ENCODE measurements at regions not wholly inside any gene's neighbourhood (a gene's known extent, or its start where the extent isn't known, plus 50 kb on each side); places are given as distances from the start of the nearest gene placed in this dataset.

DNA sequence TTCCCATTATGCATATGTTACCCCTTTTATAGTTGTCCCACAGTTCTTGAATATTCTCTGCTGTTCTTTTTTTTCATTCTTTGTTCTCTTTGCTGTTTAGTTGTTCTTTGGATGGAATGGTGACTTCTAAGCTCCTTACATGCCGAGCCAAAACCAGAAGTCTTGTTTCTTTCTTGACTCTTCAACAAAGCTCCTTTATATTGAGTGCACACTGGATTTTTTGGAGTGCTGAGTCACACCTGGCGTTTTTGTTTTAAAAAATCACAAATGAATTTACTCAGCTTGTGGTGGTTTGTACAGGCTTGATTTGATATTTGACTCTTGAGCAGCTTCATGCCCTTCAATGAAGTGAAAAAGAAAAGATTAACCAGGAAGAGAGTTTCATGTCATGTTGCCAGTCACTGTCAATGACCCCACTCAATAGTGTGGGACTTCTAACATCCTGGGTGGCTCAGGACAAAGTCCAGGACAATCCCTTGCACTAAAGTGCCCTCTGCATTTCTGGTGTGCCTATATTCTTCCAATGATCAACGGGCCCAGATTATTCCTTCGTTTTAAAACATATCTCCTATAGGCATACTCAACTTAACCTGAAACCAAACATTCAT is 112.4 kb upstream of the SLC38A4 start (continued):
- TF ChIP-seq, protein P1, sequence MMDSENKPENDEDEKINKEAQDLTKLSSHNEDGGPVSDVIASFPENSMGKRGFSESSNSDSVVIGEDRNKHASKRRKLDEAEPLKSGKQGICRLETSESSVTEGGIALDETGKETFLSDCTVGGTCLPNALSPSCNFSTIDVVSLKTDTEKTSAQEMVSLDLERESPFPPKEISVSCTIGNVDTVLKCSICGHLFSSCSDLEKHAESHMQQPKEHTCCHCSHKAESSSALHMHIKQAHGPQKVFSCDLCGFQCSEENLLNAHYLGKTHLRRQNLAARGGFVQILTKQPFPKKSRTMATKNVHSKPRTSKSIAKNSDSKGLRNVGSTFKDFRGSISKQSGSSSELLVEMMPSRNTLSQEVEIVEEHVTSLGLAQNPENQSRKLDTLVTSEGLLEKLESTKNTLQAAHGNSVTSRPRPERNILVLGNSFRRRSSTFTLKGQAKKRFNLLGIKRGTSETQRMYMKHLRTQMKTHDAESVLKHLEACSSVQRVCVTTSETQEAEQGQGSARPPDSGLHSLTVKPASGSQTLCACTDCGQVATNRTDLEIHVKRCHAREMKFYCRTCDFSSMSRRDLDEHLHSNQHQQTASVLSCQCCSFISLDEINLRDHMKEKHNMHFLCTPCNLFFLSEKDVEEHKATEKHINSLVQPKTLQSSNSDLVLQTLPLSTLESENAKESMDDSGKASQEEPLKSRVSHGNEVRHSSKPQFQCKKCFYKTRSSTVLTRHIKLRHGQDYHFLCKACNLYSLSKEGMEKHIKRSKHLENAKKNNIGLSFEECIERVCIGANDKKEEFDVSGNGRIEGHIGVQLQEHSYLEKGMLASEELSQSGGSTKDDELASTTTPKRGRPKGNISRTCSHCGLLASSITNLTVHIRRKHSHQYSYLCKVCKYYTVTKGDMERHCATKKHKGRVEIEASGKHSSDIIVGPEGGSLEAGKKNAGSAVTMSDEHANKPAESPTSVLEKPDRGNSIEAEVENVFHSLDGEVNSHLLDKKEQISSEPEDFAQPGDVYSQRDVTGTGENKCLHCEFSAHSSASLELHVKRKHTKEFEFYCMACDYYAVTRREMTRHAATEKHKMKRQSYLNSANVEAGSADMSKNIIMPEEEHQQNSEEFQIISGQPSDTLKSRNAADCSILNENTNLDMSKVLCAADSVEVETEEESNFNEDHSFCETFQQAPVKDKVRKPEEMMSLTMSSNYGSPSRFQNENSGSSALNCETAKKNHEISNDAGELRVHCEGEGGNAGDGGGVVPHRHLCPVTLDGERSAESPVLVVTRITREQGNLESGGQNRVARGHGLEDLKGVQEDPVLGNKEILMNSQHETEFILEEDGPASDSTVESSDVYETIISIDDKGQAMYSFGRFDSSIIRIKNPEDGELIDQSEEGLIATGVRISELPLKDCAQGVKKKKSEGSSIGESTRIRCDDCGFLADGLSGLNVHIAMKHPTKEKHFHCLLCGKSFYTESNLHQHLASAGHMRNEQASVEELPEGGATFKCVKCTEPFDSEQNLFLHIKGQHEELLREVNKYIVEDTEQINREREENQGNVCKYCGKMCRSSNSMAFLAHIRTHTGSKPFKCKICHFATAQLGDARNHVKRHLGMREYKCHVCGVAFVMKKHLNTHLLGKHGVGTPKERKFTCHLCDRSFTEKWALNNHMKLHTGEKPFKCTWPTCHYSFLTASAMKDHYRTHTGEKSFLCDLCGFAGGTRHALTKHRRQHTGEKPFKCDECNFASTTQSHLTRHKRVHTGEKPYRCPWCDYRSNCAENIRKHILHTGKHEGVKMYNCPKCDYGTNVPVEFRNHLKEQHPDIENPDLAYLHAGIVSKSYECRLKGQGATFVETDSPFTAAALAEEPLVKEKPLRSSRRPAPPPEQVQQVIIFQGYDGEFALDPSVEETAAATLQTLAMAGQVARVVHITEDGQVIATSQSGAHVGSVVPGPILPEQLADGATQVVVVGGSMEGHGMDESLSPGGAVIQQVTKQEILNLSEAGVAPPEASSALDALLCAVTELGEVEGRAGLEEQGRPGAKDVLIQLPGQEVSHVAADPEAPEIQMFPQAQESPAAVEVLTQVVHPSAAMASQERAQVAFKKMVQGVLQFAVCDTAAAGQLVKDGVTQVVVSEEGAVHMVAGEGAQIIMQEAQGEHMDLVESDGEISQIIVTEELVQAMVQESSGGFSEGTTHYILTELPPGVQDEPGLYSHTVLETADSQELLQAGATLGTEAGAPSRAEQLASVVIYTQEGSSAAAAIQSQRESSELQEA (CRISPR knock-in tag; IDR thresholded peaks at IDR 0.05; ENCODE audit: not compliant biosample characterization) = no peak
- TF ChIP-seq ZNF367 (CRISPR knock-in tag; IDR thresholded peaks at IDR 0.05; ENCODE audit: borderline replicate concordance) (no peak), HOXD1 (CRISPR knock-in tag; IDR thresholded peaks at IDR 0.05) (0 out of 2 replicates have a peak, but pooled peaks have one; percentile 24), ZNF788 (CRISPR knock-in tag; IDR thresholded peaks at IDR 0.05; ENCODE audit: borderline replicate concordance) (no peak), NFE2L2 (IDR thresholded peaks at IDR 0.05; ENCODE audit: low read length) (no peak; the same call in 1 of the 2 replicates), CHD4 (IDR thresholded peaks at IDR 0.05; ENCODE audit: borderline replicate concordance, low read length) (no peak), NFATC3 (CRISPR knock-in tag; IDR thresholded peaks at IDR 0.05) (no peak), ZNF143 (CRISPR knock-in tag; IDR thresholded peaks at IDR 0.05) (no peak), ZNF629 (CRISPR knock-in tag; conservative IDR thresholded peaks at IDR 0.05) (no peak), PTBP1 (IDR thresholded peaks at IDR 0.05; ENCODE audit: low read depth, low read length, poor library complexity, severe bottlenecking) (no peak), CCAR2 (optimal IDR thresholded peaks at IDR 0.05; ENCODE audit: low read depth, low read length) (no peak), KAT2B (IDR thresholded peaks at IDR 0.05; ENCODE audit: borderline replicate concordance, low read depth, low read length) (no peak), DPF2 (CRISPR knock-in tag; IDR thresholded peaks at IDR 0.05; ENCODE audit: borderline replicate concordance, low read depth) (no peak), RELA (CRISPR knock-in tag; IDR thresholded peaks at IDR 0.05) (no peak), MTF1 (CRISPR knock-in tag; IDR thresholded peaks at IDR 0.05) (no peak), KDM1A (CRISPR knock-in tag; IDR thresholded peaks at IDR 0.05) (no peak), ARNT (IDR thresholded peaks at IDR 0.05) (no peak), NR2F1 (CRISPR knock-in tag; IDR thresholded peaks at IDR 0.05) (peak in 1 of 2 experiments; percentile 34; a peak in 1 of 4 replicates), RFXANK (CRISPR knock-in tag; IDR thresholded peaks at IDR 0.05) (no peak), GABPA (IDR thresholded peaks at IDR 0.05; ENCODE audit: low read depth, low read length) (no peak), GABPA (CRISPR knock-in tag; IDR thresholded peaks at IDR 0.05; ENCODE audit: low read depth) (no peak)
- TF ChIP-seq, protein P2, sequence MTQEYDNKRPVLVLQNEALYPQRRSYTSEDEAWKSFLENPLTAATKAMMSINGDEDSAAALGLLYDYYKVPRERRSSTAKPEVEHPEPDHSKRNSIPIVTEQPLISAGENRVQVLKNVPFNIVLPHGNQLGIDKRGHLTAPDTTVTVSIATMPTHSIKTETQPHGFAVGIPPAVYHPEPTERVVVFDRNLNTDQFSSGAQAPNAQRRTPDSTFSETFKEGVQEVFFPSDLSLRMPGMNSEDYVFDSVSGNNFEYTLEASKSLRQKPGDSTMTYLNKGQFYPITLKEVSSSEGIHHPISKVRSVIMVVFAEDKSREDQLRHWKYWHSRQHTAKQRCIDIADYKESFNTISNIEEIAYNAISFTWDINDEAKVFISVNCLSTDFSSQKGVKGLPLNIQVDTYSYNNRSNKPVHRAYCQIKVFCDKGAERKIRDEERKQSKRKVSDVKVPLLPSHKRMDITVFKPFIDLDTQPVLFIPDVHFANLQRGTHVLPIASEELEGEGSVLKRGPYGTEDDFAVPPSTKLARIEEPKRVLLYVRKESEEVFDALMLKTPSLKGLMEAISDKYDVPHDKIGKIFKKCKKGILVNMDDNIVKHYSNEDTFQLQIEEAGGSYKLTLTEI (CRISPR knock-in tag; conservative IDR thresholded peaks at IDR 0.05) = no peak

Measured in HepG2 (cell line).